HCT116 (cell line): ENCODE measurements at regions not wholly inside any gene's neighbourhood (a gene's known extent, or its start where the extent isn't known, plus 50 kb on each side); places are given as distances from the start of the nearest gene placed in this dataset.

Experiments used
- CTCF ChIP-seq, 3 experiments: fragments of 200-600 bp in 1 of 3; sonication (generic) in 1 of 3; IDR thresholded peaks in 2 of 3; conservative IDR thresholded peaks in 1 of 3; 2 replicates each; pipeline ENCODE4 v1.5.1; 2012 to 2017; ENCODE audit warnings: low read depth in 2 of 3, low read length in 2 of 3, antibody characterized with exemption in 1 of 3, borderline replicate concordance in 1 of 3, control low read depth in 1 of 3, mild to moderate bottlenecking in 1 of 3, mixed read lengths in 1 of 3, mixed run types in 1 of 3, moderate library complexity in 1 of 3; ENCODE audit not compliant: insufficient read depth in 1 of 3
- EZH2 ChIP-seq: fragments of 200-600 bp; sonication (generic); IDR thresholded peaks from 2 replicates; pipeline ENCODE4 v1.6.1; 2017; ENCODE audit warnings: antibody characterized with exemption, mixed run types
- POLR2A ChIP-seq: IDR thresholded peaks from 2 replicates; pipeline ENCODE4 v1.7.0; 2011; ENCODE audit warnings: borderline replicate concordance; ENCODE audit not compliant: insufficient read depth, insufficient read length; ENCODE audit errors: extremely low read depth
- POLR2AphosphoS5 ChIP-seq: IDR thresholded peaks from 2 replicates; pipeline ENCODE4 v1.6.1; 2011; ENCODE audit warnings: mild to moderate bottlenecking, low read depth, low read length, moderate library complexity
- SRF ChIP-seq: IDR thresholded peaks from 2 replicates; pipeline ENCODE4 v1.6.1; 2012; ENCODE audit warnings: low read depth
- TF ChIP-seq, protein P1 (sequence below): IDR thresholded peaks from 2 replicates; pipeline ENCODE4 v1.6.1; 2012

- TF ChIP-seq CTCF (IDR thresholded peaks at IDR 0.05 in 2 of 3, conservative IDR thresholded peaks at IDR 0.05 in 1 of 3; ENCODE audit: borderline replicate concordance in 1 of 3, insufficient read depth in 1 of 3, low read depth in 2 of 3, low read length in 2 of 3) = no peak
- TF ChIP-seq, protein P1, sequence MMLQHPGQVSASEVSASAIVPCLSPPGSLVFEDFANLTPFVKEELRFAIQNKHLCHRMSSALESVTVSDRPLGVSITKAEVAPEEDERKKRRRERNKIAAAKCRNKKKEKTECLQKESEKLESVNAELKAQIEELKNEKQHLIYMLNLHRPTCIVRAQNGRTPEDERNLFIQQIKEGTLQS = no peak
- TF ChIP-seq EZH2 = no peak
- TF ChIP-seq SRF = no peak
- TF ChIP-seq POLR2A = no peak
- TF ChIP-seq POLR2AphosphoS5 = no peak
Measured at GRCh38 chr12:89976866-89977265, 268.2 kb upstream of the ATP2B1 start.
